ENCODE measurements at regions not wholly inside any gene's neighbourhood (a gene's known extent, or its start where the extent isn't known, plus 50 kb on each side); places are given as distances from the start of the nearest gene placed in this dataset.
A peak's percentile ranks its signal among the peaks of the same experiment; 100 is the strongest.

DNA sequence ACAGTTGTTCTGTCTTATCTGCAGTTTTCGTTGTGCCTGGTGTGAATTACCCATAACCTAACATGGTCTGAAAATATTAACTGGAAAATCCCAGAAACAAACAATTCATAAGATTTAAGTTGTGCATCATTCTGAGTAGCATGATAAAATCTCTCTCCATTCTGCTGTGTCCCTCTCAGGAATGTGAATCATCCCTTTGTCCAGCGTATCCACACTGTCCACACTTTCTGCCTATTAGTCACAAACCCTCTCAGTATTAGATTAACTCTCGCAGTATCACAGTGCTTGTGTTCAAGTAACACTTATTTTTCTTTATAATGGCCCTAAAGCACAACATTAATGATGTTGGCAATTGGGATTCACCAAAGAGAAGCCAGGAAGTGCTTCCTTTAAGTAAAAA lies 203.2 kb downstream of the CGGBP1 start (continued):
- no peak for TF ChIP-seq CREBBP (IDR thresholded peaks at IDR 0.05; ENCODE audit: low read depth, low read length)
- TF ChIP-seq JUN (IDR thresholded peaks at IDR 0.05; ENCODE audit: borderline replicate concordance, low read depth, low read length), result 0 out of 2 replicates have a peak, but pooled peaks have one; percentile 41
- no peak for TF ChIP-seq JUN (CRISPR knock-in tag; IDR thresholded peaks at IDR 0.05; ENCODE audit: borderline replicate concordance)
- TF ChIP-seq SMAD4 (CRISPR knock-in tag; conservative IDR thresholded peaks at IDR 0.05), result no peak
- 0 out of 2 replicates have a peak, but pooled peaks have one; percentile 24 for TF ChIP-seq SOX6 (IDR thresholded peaks at IDR 0.05)
- no peak for TF ChIP-seq NR2C1 (IDR thresholded peaks at IDR 0.05)
- no peak for TF ChIP-seq NR2C1 (tag; IDR thresholded peaks at IDR 0.05)
- TF ChIP-seq MYC (IDR thresholded peaks at IDR 0.05; ENCODE audit: low read depth, low read length), result no peak
- no peak for TF ChIP-seq MYC (CRISPR knock-in tag; IDR thresholded peaks at IDR 0.05; ENCODE audit: borderline replicate concordance, low read depth)
- TF ChIP-seq ATF3 (IDR thresholded peaks at IDR 0.05), result no peak
- TF ChIP-seq ATF3 (CRISPR knock-in tag; conservative IDR thresholded peaks at IDR 0.05), result no peak
- TF ChIP-seq ZBTB2 (IDR thresholded peaks at IDR 0.05), result no peak
- TF ChIP-seq PTTG1 (tag; IDR thresholded peaks at IDR 0.05; ENCODE audit: low read depth), result no peak
- TF ChIP-seq, protein P1, sequence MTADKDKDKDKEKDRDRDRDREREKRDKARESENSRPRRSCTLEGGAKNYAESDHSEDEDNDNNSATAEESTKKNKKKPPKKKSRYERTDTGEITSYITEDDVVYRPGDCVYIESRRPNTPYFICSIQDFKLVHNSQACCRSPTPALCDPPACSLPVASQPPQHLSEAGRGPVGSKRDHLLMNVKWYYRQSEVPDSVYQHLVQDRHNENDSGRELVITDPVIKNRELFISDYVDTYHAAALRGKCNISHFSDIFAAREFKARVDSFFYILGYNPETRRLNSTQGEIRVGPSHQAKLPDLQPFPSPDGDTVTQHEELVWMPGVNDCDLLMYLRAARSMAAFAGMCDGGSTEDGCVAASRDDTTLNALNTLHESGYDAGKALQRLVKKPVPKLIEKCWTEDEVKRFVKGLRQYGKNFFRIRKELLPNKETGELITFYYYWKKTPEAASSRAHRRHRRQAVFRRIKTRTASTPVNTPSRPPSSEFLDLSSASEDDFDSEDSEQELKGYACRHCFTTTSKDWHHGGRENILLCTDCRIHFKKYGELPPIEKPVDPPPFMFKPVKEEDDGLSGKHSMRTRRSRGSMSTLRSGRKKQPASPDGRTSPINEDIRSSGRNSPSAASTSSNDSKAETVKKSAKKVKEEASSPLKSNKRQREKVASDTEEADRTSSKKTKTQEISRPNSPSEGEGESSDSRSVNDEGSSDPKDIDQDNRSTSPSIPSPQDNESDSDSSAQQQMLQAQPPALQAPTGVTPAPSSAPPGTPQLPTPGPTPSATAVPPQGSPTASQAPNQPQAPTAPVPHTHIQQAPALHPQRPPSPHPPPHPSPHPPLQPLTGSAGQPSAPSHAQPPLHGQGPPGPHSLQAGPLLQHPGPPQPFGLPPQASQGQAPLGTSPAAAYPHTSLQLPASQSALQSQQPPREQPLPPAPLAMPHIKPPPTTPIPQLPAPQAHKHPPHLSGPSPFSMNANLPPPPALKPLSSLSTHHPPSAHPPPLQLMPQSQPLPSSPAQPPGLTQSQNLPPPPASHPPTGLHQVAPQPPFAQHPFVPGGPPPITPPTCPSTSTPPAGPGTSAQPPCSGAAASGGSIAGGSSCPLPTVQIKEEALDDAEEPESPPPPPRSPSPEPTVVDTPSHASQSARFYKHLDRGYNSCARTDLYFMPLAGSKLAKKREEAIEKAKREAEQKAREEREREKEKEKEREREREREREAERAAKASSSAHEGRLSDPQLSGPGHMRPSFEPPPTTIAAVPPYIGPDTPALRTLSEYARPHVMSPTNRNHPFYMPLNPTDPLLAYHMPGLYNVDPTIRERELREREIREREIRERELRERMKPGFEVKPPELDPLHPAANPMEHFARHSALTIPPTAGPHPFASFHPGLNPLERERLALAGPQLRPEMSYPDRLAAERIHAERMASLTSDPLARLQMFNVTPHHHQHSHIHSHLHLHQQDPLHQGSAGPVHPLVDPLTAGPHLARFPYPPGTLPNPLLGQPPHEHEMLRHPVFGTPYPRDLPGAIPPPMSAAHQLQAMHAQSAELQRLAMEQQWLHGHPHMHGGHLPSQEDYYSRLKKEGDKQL (CRISPR knock-in tag; IDR thresholded peaks at IDR 0.05; ENCODE audit: borderline replicate concordance), result no peak
- TF ChIP-seq FOS (IDR thresholded peaks at IDR 0.05; ENCODE audit: extremely low read depth, insufficient read length), result no peak
